Esophagus squamous epithelium (tissue), 5 donors: ENCODE measurements at regions not wholly inside any gene's neighbourhood (a gene's known extent, or its start where the extent isn't known, plus 50 kb on each side); places are given as distances from the start of the nearest gene placed in this dataset.

ENCODE experiments used
- DNase-seq: peaks from one replicate; lab custom pipeline; 2025; lab: John Stamatoyannopoulos, UW
- H3K27ac ChIP-seq, 4 donors: fragments of 200-600 bp; sonication (generic); one replicate each; pipeline ENCODE4 v1.5.1; 2016 to 2019; ENCODE audit warnings: mild to moderate bottlenecking in 1 of 4
- H3K27me3 ChIP-seq, 4 donors: fragments of 200-600 bp; sonication (generic); 1 replicate in 3 of 4; 2 replicates in 1 of 4; pipeline versions ENCODE4 v1.5.1 to v1.6.0; 2017 to 2021; ENCODE audit warnings: antibody characterized with exemption in 1 of 4
- H3K36me3 ChIP-seq, 3 donors: fragments of 200-600 bp; sonication (generic); one replicate each; pipeline ENCODE4 v1.5.1; 2016 to 2019
- H3K4me1 ChIP-seq, 3 donors: fragments of 200-600 bp; sonication (generic); one replicate each; pipeline ENCODE4 v1.5.1; 2017 to 2019
- H3K4me3 ChIP-seq, 4 donors: fragments of 200-600 bp; sonication (generic); 1 replicate in 3 of 4; 2 replicates in 1 of 4; pipeline ENCODE4 v1.5.1; 2016 to 2019; ENCODE audit warnings: mild to moderate bottlenecking in 2 of 4, moderate library complexity in 1 of 4
- H3K9me3 ChIP-seq, 3 donors: fragments of 200-600 bp; sonication (generic); one replicate each; pipeline ENCODE4 v1.5.1; 2016 to 2019
- POLR2A ChIP-seq, 4 donors: fragments of 450-650 bp; IDR thresholded peaks; one replicate each; pipeline ENCODE4 v1.6.1; 2017; ENCODE audit warnings: antibody characterized with exemption in 4 of 4, mild to moderate bottlenecking in 4 of 4, moderate library complexity in 3 of 4
- WGBS, 2 donors: methylation state at CpG; one replicate each; pipeline ENCODE4 v1.1.5; 2018; 5-methylcytosine and 5-hydroxymethylcytosine counted together
- intact Hi-C: fragments of 100-400 bp; cut with DNase I; formaldehyde crosslinking; loops from one replicate; pipeline ENCODE4 v1.15.0; 2022
- TF ChIP-seq, protein P1 (sequence below), 6 experiments: fragments of 450-650 bp in 4 of 6; fragments of 200-600 bp in 2 of 6; sonication (generic) in 2 of 6; IDR thresholded peaks; one replicate each; pipeline ENCODE4 v1.5.1; 2016 to 2019; ENCODE audit warnings: antibody characterized with exemption in 6 of 6, mild to moderate bottlenecking in 4 of 6, moderate library complexity in 4 of 6
- donor health status: DM: yes; HTN: yes; CAD: no.

DNA sequence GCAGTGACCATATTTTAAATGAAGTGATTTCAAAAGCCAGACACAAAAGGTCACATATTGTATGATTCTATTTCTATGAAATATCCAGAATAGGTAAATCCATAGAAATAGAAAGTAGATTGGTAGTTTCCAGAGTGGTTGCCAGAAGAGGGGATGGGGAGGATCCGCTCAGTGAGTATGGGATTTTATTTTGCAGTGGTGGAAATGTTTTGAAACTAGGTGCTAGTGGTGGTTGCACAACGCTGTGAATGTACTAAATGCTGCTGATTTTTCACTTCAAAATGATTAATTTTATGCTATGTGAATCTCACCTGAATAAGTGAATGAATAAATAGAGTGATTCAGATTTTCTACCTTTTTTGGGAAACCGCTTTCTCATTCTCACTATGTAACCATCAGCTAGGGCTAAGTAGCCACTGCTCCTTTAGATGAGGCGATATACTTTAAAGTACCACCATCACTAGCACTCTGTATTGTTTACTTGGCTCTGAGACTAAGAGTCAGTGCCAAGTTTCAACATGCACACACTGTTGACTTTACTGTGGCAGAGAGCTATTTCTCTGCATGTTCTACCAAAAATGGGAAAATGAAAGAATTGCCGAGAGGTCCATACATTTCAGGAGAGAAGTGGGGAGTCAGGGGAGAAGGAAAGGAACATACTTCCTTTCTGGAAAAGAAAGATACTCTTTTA, 90.7 kb upstream of the GOLIM4 start:
- no peak for TF ChIP-seq POLR2A (IDR thresholded peaks at IDR 0.05)
- TF ChIP-seq, protein P1, sequence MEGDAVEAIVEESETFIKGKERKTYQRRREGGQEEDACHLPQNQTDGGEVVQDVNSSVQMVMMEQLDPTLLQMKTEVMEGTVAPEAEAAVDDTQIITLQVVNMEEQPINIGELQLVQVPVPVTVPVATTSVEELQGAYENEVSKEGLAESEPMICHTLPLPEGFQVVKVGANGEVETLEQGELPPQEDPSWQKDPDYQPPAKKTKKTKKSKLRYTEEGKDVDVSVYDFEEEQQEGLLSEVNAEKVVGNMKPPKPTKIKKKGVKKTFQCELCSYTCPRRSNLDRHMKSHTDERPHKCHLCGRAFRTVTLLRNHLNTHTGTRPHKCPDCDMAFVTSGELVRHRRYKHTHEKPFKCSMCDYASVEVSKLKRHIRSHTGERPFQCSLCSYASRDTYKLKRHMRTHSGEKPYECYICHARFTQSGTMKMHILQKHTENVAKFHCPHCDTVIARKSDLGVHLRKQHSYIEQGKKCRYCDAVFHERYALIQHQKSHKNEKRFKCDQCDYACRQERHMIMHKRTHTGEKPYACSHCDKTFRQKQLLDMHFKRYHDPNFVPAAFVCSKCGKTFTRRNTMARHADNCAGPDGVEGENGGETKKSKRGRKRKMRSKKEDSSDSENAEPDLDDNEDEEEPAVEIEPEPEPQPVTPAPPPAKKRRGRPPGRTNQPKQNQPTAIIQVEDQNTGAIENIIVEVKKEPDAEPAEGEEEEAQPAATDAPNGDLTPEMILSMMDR (IDR thresholded peaks at IDR 0.05): no peak
- 73 to 85% methylated on average over 5 of the region's 5 CpGs for WGBS, 2 donors
- Histone ChIP-seq H3K9me3 (no peaks in the 10 kb centered on the region), H3K27me3 (no peaks in the 10 kb centered on the region), H3K4me3 (no peak overlapping the region), H3K4me1 (no peaks in the 10 kb centered on the region), H3K27ac (no peak overlapping the region), H3K36me3 (no peaks in the 10 kb centered on the region)
- intact Hi-C loops: no loop called here
- no peak for DNase-seq

- 26 to 39% methylated on average over 1 of the region's 1 CpG for WGBS, 2 donors
- no peaks in the 10 kb centered on the region for H3K36me3 ChIP-seq
- no peaks in the 10 kb centered on the region for H3K27me3 ChIP-seq
- no peak for DNase-seq
- no peak for TF ChIP-seq POLR2A (IDR thresholded peaks at IDR 0.05)
- TF ChIP-seq, protein P1 (IDR thresholded peaks at IDR 0.05): no peak
- no peaks in the 10 kb centered on the region for H3K9me3 ChIP-seq
- H3K27ac ChIP-seq: no peak overlapping the region
- H3K4me1 ChIP-seq: no peaks in the 10 kb centered on the region
- H3K4me3 ChIP-seq: no peak overlapping the region
- intact Hi-C loops: no loop called here
Observed at GRCh38 chr3:168183774-168184173, 88.0 kb upstream of the GOLIM4 start.

DNA sequence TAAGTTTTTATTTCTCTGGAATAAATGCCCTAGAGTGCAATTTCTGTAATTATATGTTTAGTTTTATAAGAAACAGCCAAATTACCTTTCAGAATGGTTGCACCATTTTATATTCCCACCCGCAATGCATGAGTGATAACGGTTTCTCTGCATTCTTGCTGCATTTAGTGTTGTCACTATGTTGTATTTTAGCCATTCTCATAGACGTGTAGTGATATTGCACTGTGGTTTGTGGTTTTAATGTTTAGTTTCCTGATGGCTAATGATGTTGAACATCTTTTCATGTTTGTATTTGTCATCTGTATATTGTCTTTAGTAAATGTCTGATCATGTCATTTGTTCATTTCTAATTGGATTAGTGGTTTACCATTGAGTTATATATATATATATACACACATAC, 73.0 kb upstream of the GOLIM4 start:
- DNase-seq: no peak
- TF ChIP-seq POLR2A (IDR thresholded peaks at IDR 0.05): no peak
- TF ChIP-seq, protein P1 (IDR thresholded peaks at IDR 0.05): no peak
- Histone ChIP-seq H3K9me3 (no peaks in the 10 kb centered on the region), H3K4me1 (peaks cover 0 to 5% (median 0%) of the 10 kb centered on the region in 3 donors), H3K27me3 (no peaks in the 10 kb centered on the region), H3K36me3 (no peaks in the 10 kb centered on the region), H3K27ac (no peak overlapping the region), H3K4me3 (no peak overlapping the region)
- WGBS, 2 donors: 44 to 64% methylated on average over 3 of the region's 3 CpGs
- intact Hi-C loops: no loop called here

DNA sequence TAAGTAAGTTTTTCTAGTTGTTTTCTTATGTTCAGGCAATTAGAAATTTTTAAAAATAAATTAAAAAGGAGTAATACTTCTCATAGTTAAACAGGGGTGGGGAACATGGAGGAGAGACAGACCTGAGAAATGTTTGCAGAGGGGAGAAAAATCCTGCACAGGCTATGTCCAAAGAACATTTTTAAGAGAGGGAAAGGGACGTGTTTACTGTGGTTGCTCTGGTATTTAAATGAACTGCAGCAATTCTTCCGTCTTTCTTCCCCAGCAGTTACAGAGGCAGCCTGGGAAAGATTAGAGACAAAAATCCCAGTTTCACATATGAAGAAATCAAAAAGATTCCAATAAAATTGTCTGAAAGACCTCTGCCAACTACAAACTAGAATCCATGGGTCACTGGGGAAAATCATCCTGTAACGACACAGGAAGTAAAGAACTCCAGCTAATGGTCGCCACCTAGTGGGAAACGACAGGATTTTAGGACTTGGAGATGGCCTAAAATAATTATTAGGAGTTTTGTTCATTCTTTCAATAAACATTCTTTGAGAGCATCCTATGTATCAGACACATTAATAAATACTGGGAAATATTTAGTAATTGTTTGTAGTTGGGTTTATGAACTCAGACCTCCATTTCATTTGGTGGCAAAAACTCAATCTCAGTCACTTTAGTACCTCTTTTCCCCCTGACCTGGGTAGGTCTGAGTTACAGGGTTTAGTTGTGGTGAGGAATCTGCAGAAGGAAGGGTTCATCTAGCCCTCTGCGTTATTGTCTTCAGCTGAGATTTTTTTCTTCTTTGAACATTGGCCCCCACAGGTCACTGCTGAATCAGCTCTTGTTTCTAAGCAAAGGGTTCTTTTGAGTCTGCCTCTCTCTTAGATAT, 69.9 kb upstream of the GOLIM4 start:
- peaks cover 0 to 21% (median 0%) of the 10 kb centered on the region in 3 donors for H3K4me1 ChIP-seq
- no peak for DNase-seq
- no peak for TF ChIP-seq POLR2A (IDR thresholded peaks at IDR 0.05)
- TF ChIP-seq, protein P1 (IDR thresholded peaks at IDR 0.05): peak; percentile 51 to 86 (median 77)
- no peaks in the 10 kb centered on the region for H3K36me3 ChIP-seq
- WGBS, 2 donors: 8 to 12% methylated on average over 6 of the region's 6 CpGs
- intact Hi-C loops: loop anchor here (2.0 kb wide), 1 partner anchor 117 kb away; no protein-coding TSS in a partner anchor
- peak overlapping the region in 1 of 4 donors; percentile 17 for H3K4me3 ChIP-seq
- H3K27ac ChIP-seq: no peak overlapping the region
- no peaks in the 10 kb centered on the region for H3K27me3 ChIP-seq
- H3K9me3 ChIP-seq: no peaks in the 10 kb centered on the region

- no peaks in the 10 kb centered on the region for H3K27me3 ChIP-seq
- no peak overlapping the region for H3K4me3 ChIP-seq
- H3K9me3 ChIP-seq: no peaks in the 10 kb centered on the region
- no peaks in the 10 kb centered on the region for H3K36me3 ChIP-seq
- peaks cover 0 to 21% (median 0%) of the 10 kb centered on the region in 3 donors for H3K4me1 ChIP-seq
- H3K27ac ChIP-seq: no peak overlapping the region
- WGBS, 2 donors: 44 to 52% methylated on average over 1 of the region's 1 CpG
- no peak for TF ChIP-seq POLR2A (IDR thresholded peaks at IDR 0.05)
- TF ChIP-seq, protein P1 (IDR thresholded peaks at IDR 0.05): no peak
- intact Hi-C loops: no loop called here
- no peak for DNase-seq
Observed at GRCh38 chr3:168162172-168162571, 66.4 kb upstream of the GOLIM4 start.
